OCI-LY7 (cell line): ENCODE measurements at regions not wholly inside any gene's neighbourhood (a gene's known extent, or its start where the extent isn't known, plus 50 kb on each side); places are given as distances from the start of the nearest gene placed in this dataset.

Source experiments
- CTCF ChIP-seq: fragments of 200-600 bp; sonication (generic); conservative IDR thresholded peaks from 2 replicates; pipeline ENCODE4 v1.5.1; 2014; ENCODE audit warnings: mild to moderate bottlenecking, antibody characterized with exemption, low read length, moderate library complexity, mixed read lengths
- EZH2phosphoT487 ChIP-seq: fragments of 200-600 bp; sonication (generic); IDR thresholded peaks from 2 replicates; pipeline ENCODE4 v1.6.1; 2018; ENCODE audit warnings: low read depth, borderline replicate concordance, mild to moderate bottlenecking, mixed run types, antibody characterized with exemption, low read length, moderate library complexity, mixed read lengths

- TF ChIP-seq CTCF (peak; percentile 45), EZH2phosphoT487 (no peak)
Measured at GRCh38 chr9:75333624-75334023, 245.3 kb downstream of the OSTF1 start.
